Coronary artery (tissue), 2 donors: ENCODE measurements at regions not wholly inside any gene's neighbourhood (a gene's known extent, or its start where the extent isn't known, plus 50 kb on each side); places are given as distances from the start of the nearest gene placed in this dataset.

Experiments
- DNase-seq: peaks from one replicate; pipeline ENCODE4 v3.0.0-alpha.2; 2017; ENCODE audit warnings: low spot score
- H3K27ac ChIP-seq, 2 donors: fragments of 200-600 bp; sonication (generic); one replicate each; pipeline ENCODE4 v1.5.1; 2016 to 2019
- H3K4me3 ChIP-seq: fragments of 200-600 bp; sonication (generic); 2 replicates; pipeline ENCODE4 v1.5.1; 2016; ENCODE audit warnings: mild to moderate bottlenecking, moderate library complexity
- CTCF ChIP-seq: fragments of 200-600 bp; sonication (generic); IDR thresholded peaks from one replicate; pipeline ENCODE4 v1.5.1; 2019; ENCODE audit warnings: antibody characterized with exemption

- no peak for DNase-seq
- Histone ChIP-seq H3K27ac (no peak overlapping the region), H3K4me3 (no peak overlapping the region)
- TF ChIP-seq CTCF = no peak
Measured at GRCh38 chr18:69175681-69176080, 225.0 kb upstream of the DOK6 start.

GRCh38 chr18:69176741-69177140 is 223.9 kb upstream of the DOK6 start:
- no peak for TF ChIP-seq CTCF
- H3K4me3 ChIP-seq = no peak overlapping the region
- DNase-seq = no peak

GRCh38 chr18:69177702-69178101 is 223.0 kb upstream of the DOK6 start:
- no peak for DNase-seq
- TF ChIP-seq CTCF = no peak
- H3K27ac ChIP-seq = no peak overlapping the region

More at GRCh38 chr18:69176741-69177140, 223.9 kb upstream of the DOK6 start:
- H3K27ac ChIP-seq = no peak overlapping the region

GRCh38 chr18:69186162-69186561 is 214.5 kb upstream of the DOK6 start:
- Histone ChIP-seq H3K27ac (no peak overlapping the region), H3K4me3 (no peak overlapping the region)
- TF ChIP-seq CTCF = no peak
- no peak for DNase-seq

More at GRCh38 chr18:69177702-69178101, 223.0 kb upstream of the DOK6 start:
- H3K4me3 ChIP-seq = no peak overlapping the region

GRCh38 chr18:69196336-69196735 is 204.4 kb upstream of the DOK6 start:
- no peak for TF ChIP-seq CTCF
- no peak for DNase-seq
- Histone ChIP-seq H3K27ac (no peak overlapping the region), H3K4me3 (no peak overlapping the region)

GRCh38 chr18:69205925-69206324 is 194.8 kb upstream of the DOK6 start:
- Histone ChIP-seq H3K27ac (no peak overlapping the region), H3K4me3 (no peak overlapping the region)
- no peak for TF ChIP-seq CTCF
- no peak for DNase-seq

- TF ChIP-seq CTCF = no peak
- no peak for DNase-seq
- Histone ChIP-seq H3K27ac (no peak overlapping the region), H3K4me3 (no peak overlapping the region)
Measured at GRCh38 chr18:69208545-69208944, 192.1 kb upstream of the DOK6 start.
